HS-5 (cell line): ENCODE measurements at regions not wholly inside any gene's neighbourhood (a gene's known extent, or its start where the extent isn't known, plus 50 kb on each side); places are given as distances from the start of the nearest gene placed in this dataset.
"Not testable (repeated sequence)": the region's sequence is repeated elsewhere in the genome, so short reads cannot be mapped to it uniquely, and the experiment has no call there.

ENCODE experiments used
- DNase-seq: peaks from one replicate; pipeline ENCODE4 v3.0.0-alpha.2; 2012; ENCODE audit warnings: low read depth

DNA sequence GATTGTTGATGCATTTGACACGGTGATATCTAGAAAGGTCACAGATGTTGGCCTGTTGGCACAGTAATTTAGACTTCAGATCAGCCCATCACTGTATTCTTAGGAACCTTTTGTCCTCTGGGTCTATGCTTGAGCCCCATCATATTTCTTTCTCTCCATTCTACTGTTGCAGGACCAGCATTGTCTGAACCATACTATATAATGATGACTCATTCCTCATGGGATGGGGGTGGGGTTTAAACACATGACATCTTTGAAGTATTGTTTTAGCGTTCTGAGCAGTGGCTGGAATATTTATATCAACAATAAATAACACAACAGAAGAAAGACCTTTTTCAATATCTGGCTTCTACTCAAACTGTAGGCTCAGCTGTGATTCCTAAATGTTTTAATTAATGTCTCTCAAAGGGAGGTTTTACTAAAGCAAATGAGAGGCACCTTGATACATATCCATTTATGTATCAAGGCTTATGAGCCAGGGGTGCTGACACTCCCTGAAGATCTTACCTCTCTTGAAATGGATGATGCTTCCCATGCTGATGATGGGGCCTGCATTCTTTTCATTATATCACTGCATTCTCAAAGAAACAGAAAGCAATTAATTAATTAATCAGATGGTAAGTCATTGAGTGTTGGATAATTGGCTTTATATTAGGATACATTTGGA is 379.0 kb upstream of the GOT2 start:
- DNase-seq, result no peak

DNA sequence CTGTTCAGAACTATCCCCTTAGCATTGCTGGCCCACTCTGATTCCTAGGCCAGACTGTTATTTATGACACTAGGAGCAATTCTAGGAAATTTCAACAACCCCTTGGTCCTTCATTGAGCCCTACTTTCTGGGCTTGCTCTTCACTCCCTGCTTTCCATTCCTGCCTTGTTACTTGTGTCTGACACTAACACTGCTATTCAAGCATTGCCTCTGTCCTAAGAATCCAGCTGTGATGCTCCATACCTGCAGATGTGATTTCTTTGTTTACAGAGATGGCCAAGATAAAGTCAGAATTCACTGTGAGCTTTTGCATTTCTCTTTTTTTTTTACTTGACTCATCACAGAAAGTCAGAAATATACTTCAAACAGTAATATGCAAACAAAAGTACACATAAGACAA is 377.2 kb upstream of the GOT2 start:
- DNase-seq, result no peak

DNA sequence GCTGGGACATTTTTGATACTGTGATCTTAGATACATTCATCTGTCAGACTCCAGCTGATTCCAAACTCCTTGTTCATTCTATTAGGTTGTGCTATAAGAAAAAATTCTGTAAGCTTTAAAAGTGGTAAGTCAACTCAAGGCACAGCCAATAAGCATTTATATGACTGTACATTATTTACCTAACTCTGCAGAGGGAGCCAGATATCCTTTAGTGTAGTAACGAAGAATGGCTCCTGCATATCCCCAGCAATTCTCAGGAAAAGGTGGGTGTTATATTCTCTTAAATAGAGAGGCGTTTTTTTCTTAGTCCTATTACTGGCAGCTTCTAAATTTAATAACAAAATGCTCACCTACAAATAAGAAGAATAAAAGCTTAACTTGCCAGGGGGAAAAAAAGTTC is 374.3 kb upstream of the GOT2 start:
- no peak for DNase-seq

DNA sequence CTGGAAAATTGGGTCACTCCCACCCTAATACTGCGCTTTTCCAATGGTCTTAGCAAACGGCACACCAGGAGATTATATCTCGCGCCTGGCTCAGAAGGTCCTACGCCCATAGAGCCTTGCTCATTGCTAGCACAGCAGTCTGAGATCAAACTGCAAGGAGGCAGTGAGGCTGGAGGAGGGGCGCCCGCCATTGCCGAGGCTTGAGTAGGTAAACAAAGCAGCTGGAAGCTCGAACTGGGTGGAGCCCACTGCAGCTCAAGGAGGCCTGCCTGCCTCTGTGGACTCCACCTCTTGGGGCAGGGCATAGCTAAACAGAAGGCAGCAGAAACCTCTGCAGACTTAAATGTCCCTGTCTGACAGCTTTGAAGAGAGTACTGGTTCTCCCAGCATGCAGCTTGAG is 362.6 kb upstream of the GOT2 start:
- DNase-seq, result not testable (repeated sequence)

DNA sequence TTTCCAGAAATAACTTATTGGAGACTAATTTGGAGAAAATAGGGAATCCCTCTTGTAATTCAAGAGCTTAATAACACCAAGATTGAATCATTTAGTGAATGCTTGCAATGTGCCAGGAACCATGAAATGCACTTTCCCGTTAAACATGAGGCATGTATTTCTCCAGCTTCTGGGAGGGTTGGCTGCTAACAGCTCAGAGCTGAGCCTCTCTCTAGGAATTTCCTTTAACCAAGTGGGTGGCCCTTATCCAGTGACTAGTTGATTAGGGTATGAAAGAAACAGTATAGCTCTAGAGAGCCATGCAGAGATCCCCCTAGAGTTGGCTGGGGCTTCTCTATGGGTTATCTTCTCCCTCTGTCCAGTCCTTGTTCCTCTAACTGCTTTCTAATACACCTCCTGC is 356.4 kb upstream of the GOT2 start:
- no peak for DNase-seq

DNA sequence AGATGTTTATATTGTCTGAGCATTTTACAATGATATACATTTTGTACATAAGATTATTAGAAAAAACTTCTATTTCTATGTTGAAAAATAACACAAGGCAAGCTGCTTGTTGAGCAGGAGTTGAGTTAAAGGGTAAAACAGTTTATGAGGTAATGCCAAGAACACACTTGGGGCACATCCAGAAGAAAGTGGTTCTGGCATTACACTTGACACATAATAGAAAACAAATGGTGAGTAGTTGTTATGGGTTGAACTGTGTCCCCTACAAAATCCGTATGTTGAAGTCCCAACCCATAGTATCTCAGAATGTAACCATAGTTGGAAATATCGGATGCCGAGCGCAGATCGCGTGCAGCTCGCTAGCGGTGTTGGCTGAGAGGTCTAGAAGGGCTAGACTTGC is 354.3 kb upstream of the GOT2 start:
- no peak for DNase-seq

DNA sequence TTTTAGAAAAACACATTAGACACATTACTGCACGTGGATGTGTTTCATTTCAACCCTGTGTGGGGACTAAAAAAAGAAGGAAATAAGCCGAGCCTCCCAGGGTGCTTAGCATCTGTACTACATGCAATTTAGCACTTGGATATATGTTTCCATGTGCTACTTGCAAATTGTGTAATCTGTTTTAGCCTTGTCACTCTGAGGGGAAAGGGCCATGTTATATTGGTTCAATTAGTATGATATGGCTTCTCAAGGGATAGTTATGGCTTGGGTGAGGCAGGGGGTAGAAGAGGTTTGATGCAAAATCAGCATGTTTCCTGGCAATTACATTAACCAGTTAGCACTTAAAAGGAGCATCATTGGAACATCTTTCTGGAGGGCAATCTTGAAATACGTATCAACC is 353.5 kb upstream of the GOT2 start:
- DNase-seq, result no peak

DNA sequence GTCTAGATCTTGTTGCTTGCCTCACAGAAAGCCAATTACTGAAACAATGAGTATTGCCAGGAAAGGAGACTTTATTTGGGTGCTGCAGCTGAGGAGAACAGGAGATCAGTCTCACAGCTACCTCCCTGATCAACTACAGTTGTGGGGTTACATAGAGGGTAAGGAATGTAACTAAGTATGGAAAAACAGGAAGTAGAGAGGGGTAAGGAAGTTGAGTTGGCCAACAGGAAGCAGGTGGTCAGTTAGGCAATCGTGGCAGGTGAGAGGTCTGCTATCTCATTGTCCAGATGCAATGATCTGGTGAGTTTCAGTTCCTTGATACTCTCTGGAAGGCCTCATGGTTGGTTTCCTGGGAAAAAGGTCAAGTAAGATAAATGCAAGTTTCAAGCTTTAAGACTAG is 333.1 kb upstream of the GOT2 start:
- peak; percentile 49 for DNase-seq

DNA sequence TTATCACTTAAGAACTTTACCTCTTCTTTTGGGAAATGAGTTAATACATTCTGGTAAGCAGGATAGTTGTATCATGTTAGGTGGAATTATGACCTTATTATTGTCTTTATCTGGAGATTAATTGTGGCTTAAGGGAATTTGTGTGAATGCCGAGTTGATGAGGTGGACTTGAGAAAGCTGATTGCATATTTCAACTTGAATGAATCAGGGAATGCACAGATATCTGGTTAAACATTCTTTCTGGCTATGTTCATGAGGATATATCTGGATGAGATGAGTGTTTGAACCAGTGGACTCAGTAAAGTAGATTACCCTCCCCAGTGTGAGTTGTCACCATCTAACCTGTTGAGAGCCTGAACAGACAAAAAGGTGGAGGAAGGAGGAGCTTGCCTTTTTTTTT is 326.1 kb upstream of the GOT2 start:
- DNase-seq, result peak; percentile 95

DNA sequence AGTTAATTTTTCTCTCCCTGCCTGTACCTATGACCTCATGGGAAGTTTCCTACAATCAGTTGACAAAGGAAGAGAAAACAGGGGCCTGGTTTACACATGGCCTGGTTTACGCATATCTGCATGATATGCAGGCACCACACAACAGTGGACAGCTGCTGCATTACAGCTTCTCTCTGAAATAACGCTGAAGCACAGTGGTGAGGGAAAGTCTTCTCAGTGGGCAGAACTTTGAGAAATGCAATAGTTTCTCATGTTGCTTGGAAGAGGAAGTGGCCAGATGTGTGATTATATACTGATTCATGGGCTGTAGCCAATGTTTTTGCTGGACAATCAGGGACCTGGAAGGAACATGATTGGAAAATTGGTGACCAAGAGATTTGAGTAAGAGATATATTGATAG is 324.1 kb upstream of the GOT2 start:
- no peak for DNase-seq

DNA sequence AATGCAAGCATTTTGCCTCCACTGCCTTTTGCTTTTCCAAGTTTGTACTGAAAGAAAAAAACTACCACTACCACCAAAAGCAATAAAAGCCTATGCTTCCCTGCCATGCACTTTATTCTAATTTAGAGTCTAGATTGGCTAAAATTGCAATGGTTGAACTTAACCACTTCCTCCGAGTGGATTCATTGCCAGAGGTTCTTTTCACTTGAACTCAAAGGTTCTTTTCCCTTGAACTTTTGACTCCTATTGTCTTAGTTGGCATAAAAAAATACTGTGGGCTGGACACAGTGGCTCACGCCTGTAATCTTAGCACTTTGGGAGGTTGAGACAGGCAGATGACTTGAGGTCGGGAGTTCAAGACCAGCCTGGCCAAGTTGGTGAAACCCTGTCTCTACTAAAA is 319.8 kb upstream of the GOT2 start:
- no peak for DNase-seq

DNA sequence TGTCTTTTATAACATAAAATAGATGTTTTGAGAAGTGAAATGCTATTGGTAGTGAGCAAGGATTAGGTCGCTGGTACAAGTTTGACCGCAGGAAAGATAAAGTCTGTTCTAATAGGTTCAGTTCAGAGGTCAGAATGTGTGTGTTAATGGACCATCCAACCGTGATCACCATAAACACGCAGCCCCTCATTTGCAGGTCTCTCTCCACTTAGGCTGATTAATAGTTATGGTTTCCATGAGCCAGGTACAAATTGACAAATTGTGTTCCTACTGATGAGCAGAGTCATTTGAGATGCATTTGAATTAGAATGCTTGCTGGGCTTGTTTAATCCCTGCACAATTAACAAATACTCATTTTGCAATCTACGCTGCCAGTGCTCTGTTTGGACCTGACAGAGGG is 318.1 kb upstream of the GOT2 start:
- no peak for DNase-seq

DNA sequence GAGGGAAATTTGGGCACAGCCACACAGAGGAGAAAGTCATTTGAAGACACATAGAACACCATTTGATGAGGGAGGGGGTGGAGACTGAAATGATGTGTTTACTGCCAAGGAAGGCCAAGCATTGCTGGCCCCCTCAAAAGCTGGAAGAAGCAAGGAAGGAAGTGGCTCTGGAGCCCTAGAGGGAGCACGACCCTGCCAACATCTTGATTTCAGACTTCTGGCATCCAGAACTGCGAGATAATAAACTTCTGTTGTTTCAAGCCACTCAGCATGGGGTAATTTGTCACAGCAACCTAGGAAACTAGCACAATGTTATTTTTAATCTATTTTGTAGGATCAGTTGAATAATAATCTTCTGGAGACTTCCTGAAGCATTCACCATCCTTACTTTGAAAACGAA is 314.8 kb upstream of the GOT2 start:
- DNase-seq, result no peak

DNA sequence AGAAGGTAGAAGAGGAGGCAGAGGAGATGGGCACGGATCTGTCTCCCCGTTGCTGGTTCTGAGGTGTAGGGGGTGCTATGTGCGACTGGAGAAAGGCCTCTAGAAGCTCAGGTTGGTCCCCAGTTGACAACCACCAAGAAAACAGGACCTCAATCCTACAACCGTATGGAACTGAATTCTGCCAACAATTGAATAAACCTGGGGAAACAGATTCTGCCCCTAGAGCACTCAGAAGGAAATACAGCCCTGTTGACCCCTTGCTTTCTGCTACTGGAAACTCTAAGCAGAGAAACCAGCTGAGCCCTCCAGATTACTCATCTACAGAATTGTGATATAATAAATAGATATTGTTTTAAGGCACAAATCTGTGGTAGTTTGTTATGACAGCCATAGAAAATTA is 313.0 kb upstream of the GOT2 start:
- no peak for DNase-seq

DNA sequence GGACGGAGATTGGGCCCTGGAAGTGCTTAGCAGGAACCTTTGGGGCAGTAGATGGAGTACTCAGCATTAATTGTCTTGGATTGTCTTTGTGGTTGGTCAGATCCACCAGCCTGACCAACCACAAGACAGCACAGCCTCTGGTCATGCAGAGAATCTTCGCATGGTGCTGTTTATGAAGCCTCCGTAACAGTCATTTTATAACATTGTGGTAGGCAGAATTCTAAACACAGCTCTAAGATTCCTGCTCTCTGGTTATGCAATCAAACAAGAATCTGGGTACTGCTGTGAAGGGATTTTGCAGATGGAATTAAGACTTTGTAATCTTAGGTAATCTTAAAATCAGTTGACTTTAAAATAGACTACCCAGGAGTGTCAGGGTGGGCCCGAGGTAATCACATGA is 312.2 kb upstream of the GOT2 start:
- no peak for DNase-seq

DNA sequence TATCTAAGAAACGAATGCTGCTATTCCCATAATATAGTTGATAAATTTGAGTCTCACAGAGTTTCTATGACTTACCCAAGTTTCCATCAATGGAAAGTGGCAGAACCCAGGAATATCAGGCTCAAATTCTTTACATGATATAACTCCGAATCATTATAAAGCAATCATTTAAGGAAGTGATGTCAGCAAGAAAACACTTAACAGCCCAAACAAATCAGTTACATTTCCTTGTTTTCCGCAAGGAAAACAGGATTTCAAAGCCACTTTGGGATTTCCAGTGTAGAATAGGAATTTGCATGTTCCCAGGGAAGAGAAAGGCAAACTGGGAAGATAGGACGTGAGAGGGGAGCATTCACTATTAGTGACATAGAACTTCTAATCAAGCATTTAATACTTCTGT is 311.4 kb upstream of the GOT2 start:
- DNase-seq, result no peak

DNA sequence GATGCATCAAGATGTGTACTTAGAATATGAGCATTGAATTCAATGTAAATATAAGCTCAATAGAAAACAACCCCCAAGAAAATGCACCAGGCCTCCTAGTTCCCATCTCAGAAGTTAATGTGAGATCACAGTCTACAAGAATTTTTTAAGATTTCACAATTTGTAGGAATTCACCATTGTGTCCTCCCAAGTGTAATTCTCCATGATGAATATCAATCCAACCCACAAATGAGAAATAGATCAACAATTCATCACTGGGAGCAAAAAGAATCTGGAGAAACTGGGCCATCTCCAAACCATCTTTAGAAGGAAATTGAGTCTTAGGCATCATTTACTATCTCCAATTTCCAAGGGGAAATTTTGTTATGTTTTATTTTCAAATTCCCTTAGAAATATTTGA is 310.5 kb upstream of the GOT2 start:
- no peak for DNase-seq

DNA sequence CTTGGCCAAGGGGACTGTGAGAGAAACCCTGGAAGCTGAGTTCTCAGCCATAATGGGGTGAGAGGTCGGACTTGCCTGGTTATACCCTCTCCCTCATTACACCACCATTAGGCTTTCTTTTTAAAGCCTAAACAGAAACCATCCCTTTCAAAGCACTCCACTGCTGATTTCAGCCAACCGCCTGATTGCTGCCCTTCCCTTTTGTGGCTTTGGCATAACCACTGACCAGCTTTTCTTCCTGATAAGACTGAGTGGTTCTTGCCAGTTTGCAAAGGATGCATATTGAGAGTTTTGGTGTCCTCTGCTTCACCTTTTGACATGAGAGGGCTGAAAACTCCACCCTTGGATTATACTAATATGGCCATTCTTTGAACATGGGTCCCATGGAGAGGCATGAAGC is 308.2 kb upstream of the GOT2 start:
- DNase-seq, result no peak

DNA sequence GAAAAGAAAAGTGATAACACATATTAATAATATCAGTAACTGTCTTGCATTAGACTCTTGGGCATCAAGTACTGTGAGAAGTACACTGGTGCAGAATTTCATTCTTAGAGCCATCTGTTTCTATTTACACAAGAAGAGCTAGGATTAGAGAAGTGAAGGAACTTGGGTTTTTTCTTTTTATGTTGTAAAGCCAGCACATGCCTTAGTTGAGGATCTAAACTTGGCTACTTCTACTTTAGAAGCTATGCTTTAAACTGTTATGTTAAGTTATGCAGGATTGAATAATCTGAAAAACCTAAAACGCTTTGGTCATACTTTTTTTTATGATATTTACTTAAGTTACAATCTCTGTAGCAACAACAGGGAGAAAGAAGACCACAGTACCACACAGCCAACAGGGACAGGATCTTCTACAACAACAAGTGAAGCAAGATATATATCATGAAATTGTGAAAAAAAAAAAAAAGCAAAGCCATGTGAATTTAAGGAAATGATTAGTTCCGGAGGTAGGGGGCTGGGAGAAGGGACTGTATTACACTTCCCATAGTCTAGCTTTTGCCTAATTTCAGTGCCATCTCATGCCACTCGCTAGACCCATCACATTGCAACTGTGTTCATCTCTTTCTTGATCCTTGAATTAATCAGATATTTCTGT is 305.1 kb upstream of the GOT2 start:
- no peak for DNase-seq

DNA sequence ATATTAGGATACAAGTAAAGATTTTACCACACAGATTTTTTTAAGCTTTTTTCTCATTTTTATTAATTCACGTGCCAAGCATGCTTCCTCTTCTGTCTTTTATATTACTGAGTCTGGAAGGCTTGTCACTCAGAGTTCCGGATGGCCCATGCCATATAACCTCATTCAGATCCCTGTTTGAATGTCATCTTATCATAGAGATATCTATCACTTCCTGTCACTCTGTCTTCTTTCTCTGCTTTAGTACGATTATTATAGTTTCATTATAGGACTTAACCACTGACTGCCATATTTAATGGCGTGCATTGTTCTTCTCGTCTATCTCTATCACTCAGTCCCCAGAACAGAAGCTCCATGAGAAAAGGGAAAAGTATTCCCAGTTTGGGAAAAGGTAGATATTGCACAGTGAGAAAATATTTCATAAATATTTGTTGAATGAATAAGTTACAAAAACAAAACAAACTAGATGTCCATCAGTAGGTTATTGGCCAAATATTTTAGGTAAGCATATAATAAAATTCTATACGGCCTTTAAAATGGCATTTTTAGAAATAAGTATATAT is 296.9 kb upstream of the GOT2 start:
- no peak for DNase-seq

DNA sequence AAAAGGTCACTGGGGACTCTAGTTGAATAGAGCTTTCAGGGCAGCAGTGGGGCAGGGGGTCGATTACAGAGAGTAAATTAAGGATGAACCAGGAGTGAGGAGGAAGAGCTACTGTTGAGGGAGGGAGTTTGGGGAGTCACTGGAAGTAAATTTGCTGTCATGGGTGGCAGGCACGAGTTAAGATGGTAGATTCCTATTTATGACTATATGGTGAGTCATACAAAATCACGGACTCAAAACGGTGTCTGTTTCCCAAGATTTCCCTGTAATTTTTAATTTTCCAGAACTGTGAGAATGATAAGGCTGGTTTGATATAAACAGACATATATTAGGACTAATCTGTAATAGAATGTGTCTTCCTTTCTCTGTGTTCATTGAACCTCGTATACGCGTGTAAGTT is 287.6 kb upstream of the GOT2 start:
- peak; percentile 64 for DNase-seq

DNA sequence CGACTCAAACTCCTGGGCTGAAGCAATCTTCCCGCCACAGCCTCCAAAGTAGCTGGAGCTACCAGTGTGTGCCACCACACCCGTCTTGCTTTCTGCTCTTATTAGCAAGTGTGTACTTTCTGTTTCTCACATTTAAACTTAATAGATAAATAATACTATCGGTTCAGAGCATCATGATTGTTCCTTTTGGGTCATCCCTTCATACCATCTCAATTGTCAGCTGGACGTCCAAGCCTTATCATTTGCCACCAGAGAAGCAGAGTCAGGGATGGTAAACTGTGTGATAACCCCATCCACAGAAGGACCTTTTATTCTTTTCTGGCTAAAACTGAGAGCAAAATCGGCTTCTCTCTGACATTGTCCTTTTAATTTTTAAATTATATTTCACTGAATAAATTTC is 279.8 kb upstream of the GOT2 start:
- DNase-seq, result no peak

DNA sequence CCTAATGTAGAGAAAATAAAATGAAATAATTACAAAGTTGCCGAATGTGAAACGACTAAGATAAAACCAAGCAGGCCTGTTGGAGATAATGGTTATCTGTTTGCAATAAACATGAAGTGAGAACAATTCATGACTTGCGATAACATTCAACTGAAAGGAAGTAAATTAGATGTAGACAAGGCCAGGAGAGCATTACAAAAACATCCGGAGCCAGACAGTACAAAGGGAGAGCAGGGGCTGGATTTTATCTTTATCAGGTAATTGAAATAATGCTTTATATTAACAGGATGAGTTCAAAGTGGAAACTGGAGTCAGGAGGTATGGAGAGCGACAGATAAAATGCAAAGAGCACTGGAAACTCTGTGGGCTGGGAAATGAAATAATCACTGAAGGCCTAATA is 265.6 kb upstream of the GOT2 start:
- DNase-seq, result no peak

DNA sequence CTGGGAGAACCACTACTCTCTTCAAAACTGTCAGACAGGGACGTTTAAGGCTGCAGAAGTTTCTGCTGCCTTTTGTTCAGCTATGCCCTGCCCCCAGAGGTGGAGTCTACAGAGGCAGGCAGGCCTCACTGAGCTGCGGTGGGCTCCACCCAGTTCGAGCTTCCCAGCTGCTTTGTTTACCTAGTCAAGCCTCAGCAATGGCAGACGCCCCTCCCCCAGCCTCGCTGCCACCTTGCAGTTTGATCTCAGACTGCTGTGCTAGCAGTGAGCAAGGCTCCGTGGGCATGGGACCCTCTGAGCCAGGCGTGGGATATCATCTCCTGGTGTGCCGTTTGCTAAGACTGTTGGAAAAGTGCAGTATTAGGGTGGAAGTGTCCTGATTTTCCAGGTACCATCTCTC is 258.6 kb upstream of the GOT2 start:
- DNase-seq, result not testable (repeated sequence)
